ENCODE measurements at regions not wholly inside any gene's neighbourhood (a gene's known extent, or its start where the extent isn't known, plus 50 kb on each side); places are given as distances from the start of the nearest gene placed in this dataset.

DNA sequence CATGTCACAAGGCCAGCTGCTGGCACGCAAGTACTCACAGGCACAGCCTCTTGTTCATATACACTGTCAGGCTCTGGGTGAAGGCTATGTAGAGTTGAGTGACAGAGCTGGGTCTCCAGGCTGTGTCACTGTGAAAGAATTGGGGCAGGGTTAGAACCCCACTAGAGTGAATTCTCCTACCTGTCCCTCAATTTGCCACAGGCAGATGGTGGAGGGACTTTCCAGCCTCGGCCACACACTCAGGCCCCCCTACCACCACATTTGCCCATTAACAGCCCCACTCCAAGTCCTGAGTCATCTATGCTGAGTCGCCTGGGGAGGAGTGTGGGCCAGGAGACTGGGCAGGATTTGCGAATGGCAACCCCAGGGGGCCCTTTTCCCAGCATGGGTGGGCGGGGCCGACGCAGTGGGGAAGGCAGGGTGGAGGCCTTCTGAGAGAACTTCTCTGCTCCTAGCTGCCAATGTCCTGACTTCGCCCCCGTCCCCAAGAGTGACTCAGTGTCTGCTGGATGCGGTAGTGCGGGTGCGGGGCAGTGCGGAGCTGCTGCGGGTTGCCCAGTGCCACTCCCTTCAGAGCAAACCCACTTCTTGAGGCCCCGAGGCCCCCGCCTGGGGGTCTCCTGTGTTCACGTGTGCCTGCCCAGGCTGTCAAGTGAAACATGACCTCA lies 50.3 kb upstream of the PSD2 start:
- in situ Hi-C loops (cut with MboI) (no loop called here), intact Hi-C loops (cut with micrococcal nuclease; ENCODE audit: unreplicated experiment) (loop anchor here (5.0 kb wide), 3 partner anchors 33 to 108 kb away; no protein-coding TSS in a partner anchor)
- Histone ChIP-seq H3K27me3 (replicated peaks in 1 of 2; ENCODE audit: control insufficient read depth in 2 of 2, insufficient read depth in 2 of 2, low read length in 1 of 2) (peaks cover 0 to 14% of the 10 kb centered on the region in 2 experiments; a peak in 3 of 4 replicates), H3K27ac (ENCODE audit: control insufficient read depth, insufficient read depth) (peak overlapping the region; percentile 33; the same call in 1 of the 2 replicates), H3K36me3 (ENCODE audit: control insufficient read depth in 2 of 2, insufficient read depth in 2 of 2, low read length in 1 of 2) (no peaks in the 10 kb centered on the region), H3K4me1 (ENCODE audit: control insufficient read depth, insufficient read depth, low read length) (peaks cover 54% of the 10 kb centered on the region), H4K20me1 (ENCODE audit: control insufficient read depth, insufficient read depth) (no peaks in the 10 kb centered on the region; the same call in 1 of the 2 replicates), H3K9me3 (replicated peaks; ENCODE audit: control insufficient read depth, insufficient read depth, low read length) (no peaks in the 10 kb centered on the region), H3K79me2 (ENCODE audit: control insufficient read depth, insufficient read depth, low read length) (no peaks in the 10 kb centered on the region), H3K9ac (ENCODE audit: control insufficient read depth, insufficient read depth, low read length) (no peak overlapping the region), H3K4me3 (no peak overlapping the region), H3K4me2 (ENCODE audit: control insufficient read depth, insufficient read depth) (peak overlapping the region; percentile 98; the same call in 1 of the 2 replicates), H2AFZ (ENCODE audit: control insufficient read depth, low read depth, low read length) (peak overlapping the region; percentile 33)
- FAIRE-seq (peak; percentile 72), ATAC-seq (peak; percentile 23), DNase-seq (ENCODE audit: low read depth, low spot score) (no peak)
- ChIA-PET CTCF (interaction anchor here (0.8 to 4.1 kb wide), 7 partner anchors 9 to 116 kb away, joined by 3 to 25 read pairs (median 4); no protein-coding TSS in a partner anchor), RAD21 (ENCODE audit: unreplicated experiment) (interaction anchor here (0.6 to 5.3 kb wide), 15 partner anchors 9 to 217 kb away, joined by 3 to 60 read pairs (median 5); no protein-coding TSS in a partner anchor), POLR2A (interaction anchor here (0.5 to 3.6 kb wide), 18 partner anchors 8 to 213 kb away, joined by 3 to 31 read pairs (median 4); partner anchors contain the start of gene CXXC5), SMC1A (ENCODE audit: uncharacterized antibody, unreplicated experiment) (interaction anchor here (0.7 to 7.1 kb wide), 12 partner anchors 8 to 109 kb away, joined by 3 to 50 read pairs (median 6); no protein-coding TSS in a partner anchor)
- 8% methylated on average over 17 of the region's 17 CpGs for WGBS (ENCODE audit: insufficient coverage, insufficient replicate concordance, low lambda C conversion rate, missing lambda C conversion rate)
- BruUV-seq (replicated peaks): no TSS peak
- TF ChIP-seq BACH1 (IDR thresholded peaks at IDR 0.05; ENCODE audit: borderline replicate concordance) (peak; percentile 86; the same call in 1 of the 2 replicates), BCL3 (IDR thresholded peaks at IDR 0.05; ENCODE audit: borderline replicate concordance, insufficient read depth, low read depth, low read length, poor library complexity, severe bottlenecking) (no peak), SIX5 (IDR thresholded peaks at IDR 0.05; ENCODE audit: low read depth, low read length, severe bottlenecking) (no peak), TARDBP (IDR thresholded peaks at IDR 0.05; ENCODE audit: borderline replicate concordance) (no peak), SMAD1 (IDR thresholded peaks at IDR 0.05; ENCODE audit: low read depth, partially characterized antibody) (no peak), RBBP5 (conservative IDR thresholded peaks at IDR 0.05) (no peak), EP300 (IDR thresholded peaks at IDR 0.05; ENCODE audit: borderline replicate concordance in 1 of 2, control insufficient read depth in 1 of 2, low read depth in 2 of 2, low read length in 2 of 2) (no peak), BRCA1 (IDR thresholded peaks at IDR 0.05; ENCODE audit: low read depth, low read length) (no peak), IKZF2 (IDR thresholded peaks at IDR 0.05) (peak; percentile 48 to 49; a peak in 1 of 4 replicates), RAD21 (IDR thresholded peaks at IDR 0.05; ENCODE audit: insufficient read depth, low read depth, low read length) (no peak), STAT3 (IDR thresholded peaks at IDR 0.05; ENCODE audit: low read depth, low read length) (no peak), ZNF687 (IDR thresholded peaks at IDR 0.05) (no peak)
- TF ChIP-seq, protein P1, sequence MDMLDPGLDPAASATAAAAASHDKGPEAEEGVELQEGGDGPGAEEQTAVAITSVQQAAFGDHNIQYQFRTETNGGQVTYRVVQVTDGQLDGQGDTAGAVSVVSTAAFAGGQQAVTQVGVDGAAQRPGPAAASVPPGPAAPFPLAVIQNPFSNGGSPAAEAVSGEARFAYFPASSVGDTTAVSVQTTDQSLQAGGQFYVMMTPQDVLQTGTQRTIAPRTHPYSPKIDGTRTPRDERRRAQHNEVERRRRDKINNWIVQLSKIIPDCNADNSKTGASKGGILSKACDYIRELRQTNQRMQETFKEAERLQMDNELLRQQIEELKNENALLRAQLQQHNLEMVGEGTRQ (IDR thresholded peaks at IDR 0.05; ENCODE audit: borderline replicate concordance, low read depth, low read length): no peak
- TF ChIP-seq, protein P2, sequence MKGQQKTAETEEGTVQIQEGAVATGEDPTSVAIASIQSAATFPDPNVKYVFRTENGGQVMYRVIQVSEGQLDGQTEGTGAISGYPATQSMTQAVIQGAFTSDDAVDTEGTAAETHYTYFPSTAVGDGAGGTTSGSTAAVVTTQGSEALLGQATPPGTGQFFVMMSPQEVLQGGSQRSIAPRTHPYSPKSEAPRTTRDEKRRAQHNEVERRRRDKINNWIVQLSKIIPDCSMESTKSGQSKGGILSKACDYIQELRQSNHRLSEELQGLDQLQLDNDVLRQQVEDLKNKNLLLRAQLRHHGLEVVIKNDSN (IDR thresholded peaks at IDR 0.05; ENCODE audit: borderline replicate concordance, extremely low read length, insufficient read depth, low read depth, low read length): no peak

Measured in GM12878 (cell line).